BE2C (cell line): ENCODE measurements at regions not wholly inside any gene's neighbourhood (a gene's known extent, or its start where the extent isn't known, plus 50 kb on each side); places are given as distances from the start of the nearest gene placed in this dataset.

Experiments
- DNase-seq: peaks from one replicate; pipeline ENCODE4 v3.0.0-alpha.2; 2020
- H3K27me3 ChIP-seq: fragments of 250-450 bp; sonication (Bioruptor Pico); 2 replicates; pipeline ENCODE4 v1.5.1; 2020; ENCODE audit warnings: mild to moderate bottlenecking
- H3K36me3 ChIP-seq: fragments of 250-450 bp; sonication (Bioruptor Pico); 2 replicates; pipeline ENCODE4 v1.5.1; 2020; ENCODE audit warnings: mild to moderate bottlenecking
- H3K4me1 ChIP-seq: fragments of 250-450 bp; sonication (Bioruptor Pico); 2 replicates; pipeline ENCODE4 v1.5.1; 2020
- H3K4me3 ChIP-seq: 2 replicates; pipeline ENCODE4 v1.5.1; 2011; ENCODE audit warnings: low read depth, low read length
- H3K9me3 ChIP-seq: fragments of 250-450 bp; sonication (Bioruptor Pico); 2 replicates; pipeline ENCODE4 v1.5.1; 2020
- TF ChIP-seq, protein P1 (sequence below): IDR thresholded peaks from 2 replicates; pipeline ENCODE4 v1.5.1; 2012; ENCODE audit warnings: mild to moderate bottlenecking, low read depth, low read length

DNA sequence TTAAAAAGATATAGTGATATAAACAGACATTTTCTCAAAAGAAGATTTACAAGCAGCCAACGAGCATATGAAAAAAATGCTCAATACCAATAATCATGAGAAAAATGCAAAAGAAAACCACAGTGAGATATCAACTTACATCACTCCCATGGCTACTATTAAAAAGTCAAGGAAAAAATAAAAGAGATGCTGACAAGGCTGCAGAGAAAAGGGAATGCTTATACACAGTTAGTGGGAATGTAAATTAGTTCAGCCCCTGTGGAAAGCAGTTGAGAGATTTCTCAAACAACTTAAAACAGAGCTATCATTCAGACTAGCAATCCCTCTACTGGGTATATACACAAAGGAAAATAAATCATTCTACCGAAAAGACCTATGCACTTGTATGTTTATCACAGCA, 97.1 kb upstream of the CARD18 start:
- TF ChIP-seq, protein P1, sequence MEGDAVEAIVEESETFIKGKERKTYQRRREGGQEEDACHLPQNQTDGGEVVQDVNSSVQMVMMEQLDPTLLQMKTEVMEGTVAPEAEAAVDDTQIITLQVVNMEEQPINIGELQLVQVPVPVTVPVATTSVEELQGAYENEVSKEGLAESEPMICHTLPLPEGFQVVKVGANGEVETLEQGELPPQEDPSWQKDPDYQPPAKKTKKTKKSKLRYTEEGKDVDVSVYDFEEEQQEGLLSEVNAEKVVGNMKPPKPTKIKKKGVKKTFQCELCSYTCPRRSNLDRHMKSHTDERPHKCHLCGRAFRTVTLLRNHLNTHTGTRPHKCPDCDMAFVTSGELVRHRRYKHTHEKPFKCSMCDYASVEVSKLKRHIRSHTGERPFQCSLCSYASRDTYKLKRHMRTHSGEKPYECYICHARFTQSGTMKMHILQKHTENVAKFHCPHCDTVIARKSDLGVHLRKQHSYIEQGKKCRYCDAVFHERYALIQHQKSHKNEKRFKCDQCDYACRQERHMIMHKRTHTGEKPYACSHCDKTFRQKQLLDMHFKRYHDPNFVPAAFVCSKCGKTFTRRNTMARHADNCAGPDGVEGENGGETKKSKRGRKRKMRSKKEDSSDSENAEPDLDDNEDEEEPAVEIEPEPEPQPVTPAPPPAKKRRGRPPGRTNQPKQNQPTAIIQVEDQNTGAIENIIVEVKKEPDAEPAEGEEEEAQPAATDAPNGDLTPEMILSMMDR, result no peak
- no peak for DNase-seq
- no peak overlapping the region for H3K4me3 ChIP-seq

DNA sequence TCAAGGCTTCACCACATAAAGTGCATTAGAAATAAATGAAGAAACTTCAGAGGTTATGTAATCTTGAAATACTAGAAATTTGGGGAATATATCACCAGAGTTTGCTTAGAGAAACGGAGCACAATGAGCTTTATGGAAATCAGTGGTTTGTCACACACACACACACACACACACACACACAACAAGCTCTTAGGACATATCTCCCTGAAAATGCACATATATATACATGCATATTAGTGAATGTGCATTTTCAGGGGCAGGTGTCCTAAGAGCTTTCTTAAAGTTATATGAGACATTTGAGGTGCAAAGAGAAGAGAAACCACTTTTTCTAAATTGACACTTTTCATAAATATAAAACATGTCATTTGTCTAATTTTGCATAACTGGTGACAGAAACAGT, 93.7 kb upstream of the CARD18 start:
- Histone ChIP-seq H3K4me1 (no peaks in the 10 kb centered on the region; the same call in 1 of the 2 replicates), H3K27me3 (no peaks in the 10 kb centered on the region), H3K36me3 (no peaks in the 10 kb centered on the region), H3K9me3 (no peaks in the 10 kb centered on the region), H3K4me3 (no peak overlapping the region)
- TF ChIP-seq, protein P1, result no peak
- DNase-seq, result no peak

More for the DNA sequence above, 97.1 kb upstream of the CARD18 start:
- Histone ChIP-seq H3K9me3 (no peaks in the 10 kb centered on the region), H3K36me3 (no peaks in the 10 kb centered on the region), H3K4me1 (no peaks in the 10 kb centered on the region), H3K27me3 (no peaks in the 10 kb centered on the region)

GRCh38 chr11:105232021-105232420, 92.5 kb upstream of the CARD18 start:
- TF ChIP-seq, protein P1, result no peak
- no peaks in the 10 kb centered on the region for H3K36me3 ChIP-seq
- no peak overlapping the region for H3K4me3 ChIP-seq
- H3K4me1 ChIP-seq, result no peaks in the 10 kb centered on the region; the same call in 1 of the 2 replicates
- no peaks in the 10 kb centered on the region for H3K27me3 ChIP-seq
- DNase-seq, result no peak
- no peaks in the 10 kb centered on the region for H3K9me3 ChIP-seq

DNA sequence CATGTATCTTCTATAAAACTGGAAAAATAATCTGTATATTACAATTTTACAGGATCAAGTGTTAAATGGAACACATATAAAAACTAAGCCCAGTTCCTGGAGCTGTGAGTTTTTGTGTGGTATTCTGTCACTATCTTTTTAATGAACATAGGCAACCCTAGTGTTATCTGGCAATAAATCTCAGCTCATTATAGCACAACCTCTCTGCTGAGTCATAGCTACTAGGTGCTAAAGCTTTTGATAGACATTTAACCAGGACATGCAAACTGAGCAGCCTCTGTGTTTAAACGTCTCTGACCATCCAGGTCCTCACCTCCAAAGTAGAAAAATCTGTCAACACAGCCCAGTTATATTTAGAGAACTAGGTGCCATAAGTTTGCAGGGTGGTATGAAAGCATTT, 91.0 kb upstream of the CARD18 start:
- Histone ChIP-seq H3K36me3 (no peaks in the 10 kb centered on the region), H3K4me3 (no peak overlapping the region), H3K4me1 (no peaks in the 10 kb centered on the region; the same call in 1 of the 2 replicates), H3K9me3 (no peaks in the 10 kb centered on the region), H3K27me3 (no peaks in the 10 kb centered on the region)
- TF ChIP-seq, protein P1, result no peak
- DNase-seq, result no peak

DNA sequence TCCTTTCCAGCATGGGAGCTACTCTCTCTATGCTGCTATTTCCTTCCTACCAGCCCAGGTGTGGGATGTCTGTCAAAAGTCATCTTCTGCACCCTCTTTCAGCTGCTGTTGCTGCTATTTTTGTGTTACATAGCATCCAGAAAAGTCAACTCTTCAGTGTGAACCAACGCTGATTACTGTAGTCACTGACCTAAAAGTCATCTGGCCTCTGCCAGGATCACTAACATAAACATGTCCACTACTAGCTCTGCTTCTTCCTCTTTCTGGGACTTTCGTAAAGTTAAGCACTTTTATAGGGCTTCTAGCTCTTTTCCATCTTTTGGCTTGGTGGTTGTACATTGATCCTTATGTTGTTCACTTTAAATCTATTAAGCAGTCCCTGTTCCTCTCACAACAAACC, 90.2 kb upstream of the CARD18 start:
- TF ChIP-seq, protein P1, result no peak
- no peaks in the 10 kb centered on the region; the same call in 1 of the 2 replicates for H3K4me1 ChIP-seq
- H3K36me3 ChIP-seq, result no peaks in the 10 kb centered on the region
- H3K27me3 ChIP-seq, result no peaks in the 10 kb centered on the region
- H3K9me3 ChIP-seq, result no peaks in the 10 kb centered on the region
- no peak for DNase-seq
- H3K4me3 ChIP-seq, result no peak overlapping the region

DNA sequence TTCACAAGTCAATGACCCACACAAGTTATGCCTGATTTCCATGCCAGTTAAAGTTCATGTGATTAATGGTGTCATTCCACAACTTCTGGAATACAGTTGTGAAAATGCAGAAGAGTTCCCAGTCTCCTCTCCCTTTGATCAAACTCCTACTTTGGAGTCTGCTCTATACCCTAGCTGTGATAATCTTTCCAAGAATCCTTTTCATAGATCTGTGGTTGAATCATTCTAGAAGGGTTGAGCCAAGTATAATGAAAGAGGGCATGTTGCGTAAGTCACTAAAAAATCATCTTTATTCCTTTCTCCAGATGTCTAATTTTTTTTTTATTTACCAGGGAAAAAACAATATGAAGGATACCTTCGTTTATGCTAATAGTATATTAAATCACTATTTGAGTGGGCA, 89.7 kb upstream of the CARD18 start:
- no peak for DNase-seq
- Histone ChIP-seq H3K9me3 (no peaks in the 10 kb centered on the region), H3K27me3 (no peaks in the 10 kb centered on the region), H3K4me3 (no peak overlapping the region), H3K4me1 (no peaks in the 10 kb centered on the region; the same call in 1 of the 2 replicates), H3K36me3 (no peaks in the 10 kb centered on the region)
- TF ChIP-seq, protein P1, result no peak
